Mesendoderm (in vitro differentiated cells): ENCODE measurements at regions not wholly inside any gene's neighbourhood (a gene's known extent, or its start where the extent isn't known, plus 50 kb on each side); places are given as distances from the start of the nearest gene placed in this dataset.
A peak's percentile ranks its signal among the peaks of the same experiment; 100 is the strongest.

Experiments
- DNase-seq: peaks from one replicate; pipeline ENCODE4 v3.0.0; 2013
- H2AK5ac ChIP-seq: 2 replicates; pipeline ENCODE4 v1.6.1; 2013; ENCODE audit warnings: low read length, inconsistent platforms
- H2BK120ac ChIP-seq: 2 replicates; pipeline ENCODE4 v1.6.1; 2013; ENCODE audit warnings: low read depth, mild to moderate bottlenecking, low read length, moderate library complexity, mixed read lengths
- H2BK15ac ChIP-seq: replicated peaks from 2 replicates; pipeline ENCODE4 v1.6.1; 2013; ENCODE audit warnings: low read depth, mild to moderate bottlenecking, moderate library complexity
- H2BK5ac ChIP-seq: 2 replicates; pipeline ENCODE4 v1.6.1; 2013; ENCODE audit warnings: low read length, inconsistent platforms
- H3K18ac ChIP-seq: 2 replicates; pipeline ENCODE4 v1.6.1; 2013; ENCODE audit warnings: mild to moderate bottlenecking, low read length, mixed read lengths
- H3K23ac ChIP-seq: one replicate; pipeline ENCODE4 v1.6.1; 2013; ENCODE audit warnings: low read length
- H3K27ac ChIP-seq: 2 replicates; pipeline ENCODE4 v1.5.1; 2013; ENCODE audit warnings: low read depth, mild to moderate bottlenecking, inconsistent platforms, low read length, moderate library complexity
- H3K27me3 ChIP-seq: 2 replicates; pipeline ENCODE4 v1.6.1; 2013; ENCODE audit warnings: low read length, control low read depth, mild to moderate bottlenecking, inconsistent platforms; ENCODE audit not compliant: insufficient read depth, poor library complexity
- H3K36me3 ChIP-seq: 2 replicates; pipeline ENCODE4 v1.6.1; 2013; ENCODE audit warnings: low read length, inconsistent platforms; ENCODE audit not compliant: control insufficient read depth, insufficient read depth
- H3K4ac ChIP-seq: one replicate; pipeline ENCODE4 v1.6.1; 2013; ENCODE audit warnings: low read depth, mild to moderate bottlenecking, low read length, moderate library complexity
- H3K4me1 ChIP-seq: 2 replicates; pipeline ENCODE4 v1.6.1; 2013; ENCODE audit warnings: low read depth, low read length, inconsistent platforms; ENCODE audit not compliant: control insufficient read depth
- H3K4me2 ChIP-seq: 2 replicates; pipeline ENCODE4 v1.6.1; 2013; ENCODE audit warnings: low read length
- H3K4me3 ChIP-seq: 2 replicates; pipeline ENCODE4 v1.5.1; 2013; ENCODE audit warnings: mild to moderate bottlenecking, low read length
- H3K56ac ChIP-seq: one replicate; pipeline ENCODE4 v1.6.1; 2013; ENCODE audit warnings: low read length
- H3K79me1 ChIP-seq: 2 replicates; pipeline ENCODE4 v1.6.1; 2013; ENCODE audit warnings: low read length, inconsistent platforms
- H3K79me2 ChIP-seq: 2 replicates; pipeline ENCODE4 v1.6.1; 2013; ENCODE audit warnings: mild to moderate bottlenecking, low read length; ENCODE audit not compliant: control insufficient read depth, insufficient read depth
- H3K9ac ChIP-seq: 2 replicates; pipeline ENCODE4 v1.6.1; 2013; ENCODE audit warnings: low read length, inconsistent platforms
- H4K5ac ChIP-seq: one replicate; pipeline ENCODE4 v1.6.1; 2013; ENCODE audit warnings: low read length
- H4K8ac ChIP-seq: one replicate; pipeline ENCODE4 v1.6.1; 2013; ENCODE audit warnings: low read depth, mild to moderate bottlenecking, control low read depth, low read length, moderate library complexity
- WGBS: extraction: QIAGEN DNeasy Blood & Tissue Kit; methylation state at CpG from one replicate; pipeline ENCODE4 v1.1.7; 2013; ENCODE audit warnings: low lambda C conversion rate, missing lambda C conversion rate; ENCODE audit not compliant: insufficient coverage; ENCODE audit errors: extremely low coverage; 5-methylcytosine and 5-hydroxymethylcytosine counted together

DNA sequence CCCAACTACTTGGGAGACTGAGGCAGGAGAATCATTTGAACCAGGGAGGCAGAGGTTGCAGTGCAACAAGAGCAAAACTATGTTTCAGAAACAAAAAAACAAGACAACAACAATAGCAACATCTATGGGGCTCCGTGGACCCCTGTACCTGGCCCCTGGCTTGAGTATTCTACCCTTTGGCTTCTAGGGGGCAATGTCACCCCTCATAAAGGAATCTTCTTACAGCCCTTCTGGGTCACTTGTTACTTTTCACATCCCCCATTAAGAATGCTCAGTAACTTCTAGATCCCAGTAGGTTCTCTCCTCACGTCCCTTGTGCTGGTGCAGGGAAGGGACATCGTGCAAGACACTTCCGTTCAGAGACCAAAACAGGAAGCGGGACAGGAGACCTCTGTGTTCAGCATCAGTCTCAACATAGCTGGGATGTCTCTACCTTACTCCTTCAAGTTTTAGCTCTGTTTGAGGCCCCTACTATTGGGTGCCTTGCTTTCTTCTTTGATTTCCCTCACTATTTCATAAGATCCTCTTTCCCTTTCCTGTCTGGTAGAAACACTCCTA, 218.1 kb upstream of the ARGLU1 start:
- no peak overlapping the region for H3K18ac ChIP-seq
- H3K4me3 ChIP-seq, result no peak overlapping the region
- H3K27me3 ChIP-seq, result no peaks in the 10 kb centered on the region
- H3K79me2 ChIP-seq, result no peaks in the 10 kb centered on the region
- no peaks in the 10 kb centered on the region for H3K4me1 ChIP-seq
- no peak overlapping the region for H3K4ac ChIP-seq
- H3K4me2 ChIP-seq, result no peak overlapping the region
- H2BK120ac ChIP-seq, result no peak overlapping the region
- H3K56ac ChIP-seq, result no peak overlapping the region
- H2BK15ac ChIP-seq, result no peak overlapping the region
- no peak overlapping the region for H3K27ac ChIP-seq
- H3K79me1 ChIP-seq, result no peaks in the 10 kb centered on the region
- no peak overlapping the region for H3K9ac ChIP-seq
- H4K5ac ChIP-seq, result no peak overlapping the region
- H3K36me3 ChIP-seq, result no peaks in the 10 kb centered on the region
- no peak overlapping the region for H4K8ac ChIP-seq
- H2BK5ac ChIP-seq, result no peak overlapping the region
- no peak overlapping the region for H3K23ac ChIP-seq
- no CpG with 5 or more reads among the region's 5 CpGs for WGBS
- DNase-seq, result no peak
- no peak overlapping the region for H2AK5ac ChIP-seq

DNA sequence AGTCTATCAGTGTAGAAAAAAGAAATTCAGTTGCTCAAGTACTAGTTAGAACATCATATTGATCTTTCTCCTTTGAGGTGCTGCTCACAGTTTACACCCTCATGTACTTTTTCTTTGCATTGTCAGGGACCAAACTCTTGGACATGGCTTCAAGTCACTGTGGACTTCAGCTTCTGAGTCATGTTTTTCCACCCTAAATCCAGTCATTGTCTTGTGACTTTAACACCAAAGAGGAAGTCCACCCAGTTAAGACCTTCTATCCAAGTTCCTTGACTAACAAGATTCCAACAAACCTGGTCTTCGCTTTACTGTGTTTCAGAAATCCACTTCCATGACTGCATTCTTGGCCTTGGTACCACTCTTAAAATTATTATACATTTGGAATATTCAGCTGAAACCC, 206.7 kb upstream of the ARGLU1 start:
- no CpG with 5 or more reads among the region's 1 CpG for WGBS
- Histone ChIP-seq H4K5ac (no peak overlapping the region), H3K56ac (no peak overlapping the region), H3K79me2 (no peaks in the 10 kb centered on the region), H3K79me1 (no peaks in the 10 kb centered on the region), H2AK5ac (no peak overlapping the region), H3K23ac (no peak overlapping the region), H2BK120ac (no peak overlapping the region), H3K9ac (no peak overlapping the region), H2BK15ac (no peak overlapping the region), H3K27me3 (no peaks in the 10 kb centered on the region), H3K27ac (no peak overlapping the region), H3K4me2 (no peak overlapping the region), H3K36me3 (no peaks in the 10 kb centered on the region), H2BK5ac (no peak overlapping the region), H3K4ac (no peak overlapping the region), H3K4me1 (no peaks in the 10 kb centered on the region), H3K4me3 (no peak overlapping the region), H3K18ac (no peak overlapping the region), H4K8ac (no peak overlapping the region)
- DNase-seq, result no peak

DNA sequence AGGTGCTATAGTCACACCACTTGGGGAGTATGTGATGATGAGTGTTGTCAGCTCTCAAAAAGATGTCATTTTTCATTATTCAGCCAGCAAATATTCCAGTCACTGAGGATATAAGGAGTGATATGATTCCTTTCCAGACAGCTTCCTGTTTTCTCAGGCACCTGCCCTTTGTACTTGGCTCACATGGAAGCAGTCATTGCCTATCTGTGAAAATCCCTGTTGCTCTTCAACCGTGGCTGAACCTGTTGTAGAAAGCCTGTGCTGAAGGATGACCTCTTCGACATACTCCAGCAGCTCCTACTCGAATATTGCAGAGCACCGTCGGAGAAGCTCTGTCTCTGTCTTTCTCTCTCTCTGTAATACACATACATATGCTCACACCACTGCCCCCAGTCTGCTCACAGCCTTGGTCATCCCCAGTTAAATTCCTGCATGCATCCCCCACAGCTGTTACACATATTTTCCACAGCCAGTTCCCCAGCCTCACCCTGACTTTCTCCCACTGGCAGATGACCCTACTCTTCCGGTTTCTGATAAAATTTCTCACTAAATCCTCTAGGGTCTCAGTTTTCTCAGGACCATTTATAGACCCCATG, 204.2 kb upstream of the ARGLU1 start:
- H3K27me3 ChIP-seq, result no peaks in the 10 kb centered on the region
- H3K56ac ChIP-seq, result no peak overlapping the region
- H4K8ac ChIP-seq, result no peak overlapping the region
- H3K4me1 ChIP-seq, result no peaks in the 10 kb centered on the region
- no peak overlapping the region for H2BK15ac ChIP-seq
- WGBS, result no CpG with 5 or more reads among the region's 6 CpGs
- no peak overlapping the region for H3K9ac ChIP-seq
- no peak overlapping the region for H2AK5ac ChIP-seq
- H3K23ac ChIP-seq, result no peak overlapping the region
- H3K4ac ChIP-seq, result no peak overlapping the region
- H2BK5ac ChIP-seq, result no peak overlapping the region
- no peak overlapping the region for H3K4me3 ChIP-seq
- no peaks in the 10 kb centered on the region for H3K36me3 ChIP-seq
- H2BK120ac ChIP-seq, result no peak overlapping the region
- no peak overlapping the region for H3K27ac ChIP-seq
- H3K79me1 ChIP-seq, result no peaks in the 10 kb centered on the region
- H3K79me2 ChIP-seq, result no peaks in the 10 kb centered on the region
- H4K5ac ChIP-seq, result no peak overlapping the region
- no peak overlapping the region for H3K18ac ChIP-seq
- DNase-seq, result peak; percentile 71
- H3K4me2 ChIP-seq, result no peak overlapping the region

DNA sequence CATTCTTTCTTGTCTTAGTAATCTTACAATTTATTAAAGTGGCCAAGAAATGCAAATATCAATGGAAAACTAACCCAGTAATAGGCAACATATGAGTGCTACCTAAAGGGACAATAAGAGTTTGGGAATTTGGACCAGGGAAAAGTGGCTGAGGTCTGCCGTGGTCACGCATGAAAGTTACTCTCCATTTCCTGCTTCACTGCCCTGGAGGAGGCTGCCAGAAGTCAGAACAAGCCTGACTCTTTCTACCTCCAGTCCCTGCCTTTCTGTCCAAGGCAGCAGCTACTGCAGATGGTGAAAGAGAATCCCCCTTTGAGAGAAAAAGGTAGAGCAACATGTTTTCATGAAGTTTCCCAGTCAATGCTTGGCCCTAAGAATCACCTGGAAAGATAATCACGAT, 201.1 kb upstream of the ARGLU1 start:
- Histone ChIP-seq H3K9ac (no peak overlapping the region), H3K79me2 (no peaks in the 10 kb centered on the region), H3K56ac (no peak overlapping the region), H2AK5ac (no peak overlapping the region), H4K8ac (no peak overlapping the region), H3K18ac (no peak overlapping the region), H3K36me3 (no peaks in the 10 kb centered on the region), H2BK5ac (no peak overlapping the region), H3K27ac (no peak overlapping the region), H3K23ac (no peak overlapping the region), H3K4ac (no peak overlapping the region), H2BK120ac (no peak overlapping the region), H3K4me2 (no peak overlapping the region), H4K5ac (no peak overlapping the region), H3K4me3 (no peak overlapping the region), H2BK15ac (no peak overlapping the region), H3K4me1 (no peaks in the 10 kb centered on the region), H3K27me3 (no peaks in the 10 kb centered on the region), H3K79me1 (no peaks in the 10 kb centered on the region)
- no CpG with 5 or more reads among the region's 3 CpGs for WGBS
- no peak for DNase-seq

DNA sequence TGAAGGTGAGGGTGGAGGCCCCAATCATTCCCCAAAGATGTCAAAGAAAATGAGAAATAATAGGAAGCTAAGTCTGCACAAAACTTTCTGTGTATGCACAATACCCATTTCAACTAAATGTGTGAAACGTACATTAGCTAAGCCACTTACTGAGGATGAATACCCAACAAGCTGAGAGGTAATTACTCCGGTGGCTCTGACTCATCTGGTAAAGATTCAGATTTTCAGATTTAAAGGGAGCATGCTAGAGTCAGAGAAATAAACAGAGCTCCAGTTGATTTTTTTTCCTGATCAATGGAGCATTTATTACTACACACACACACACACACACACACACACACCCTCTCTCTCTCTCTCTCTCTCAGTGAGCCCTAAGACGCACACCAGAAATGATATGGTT, 194.8 kb upstream of the ARGLU1 start:
- H3K4me1 ChIP-seq, result no peaks in the 10 kb centered on the region
- no peak overlapping the region for H3K9ac ChIP-seq
- no CpG with 5 or more reads among the region's 3 CpGs for WGBS
- H4K8ac ChIP-seq, result no peak overlapping the region
- no peaks in the 10 kb centered on the region for H3K27me3 ChIP-seq
- no peak for DNase-seq
- no peak overlapping the region for H3K4ac ChIP-seq
- H4K5ac ChIP-seq, result no peak overlapping the region
- no peaks in the 10 kb centered on the region for H3K79me2 ChIP-seq
- H2AK5ac ChIP-seq, result no peak overlapping the region
- no peak overlapping the region for H2BK15ac ChIP-seq
- H3K4me2 ChIP-seq, result no peak overlapping the region
- no peak overlapping the region for H2BK120ac ChIP-seq
- no peaks in the 10 kb centered on the region for H3K79me1 ChIP-seq
- no peak overlapping the region for H3K4me3 ChIP-seq
- no peak overlapping the region for H3K27ac ChIP-seq
- H3K36me3 ChIP-seq, result no peaks in the 10 kb centered on the region
- H3K56ac ChIP-seq, result no peak overlapping the region
- H3K23ac ChIP-seq, result no peak overlapping the region
- no peak overlapping the region for H3K18ac ChIP-seq
- H2BK5ac ChIP-seq, result no peak overlapping the region

DNA sequence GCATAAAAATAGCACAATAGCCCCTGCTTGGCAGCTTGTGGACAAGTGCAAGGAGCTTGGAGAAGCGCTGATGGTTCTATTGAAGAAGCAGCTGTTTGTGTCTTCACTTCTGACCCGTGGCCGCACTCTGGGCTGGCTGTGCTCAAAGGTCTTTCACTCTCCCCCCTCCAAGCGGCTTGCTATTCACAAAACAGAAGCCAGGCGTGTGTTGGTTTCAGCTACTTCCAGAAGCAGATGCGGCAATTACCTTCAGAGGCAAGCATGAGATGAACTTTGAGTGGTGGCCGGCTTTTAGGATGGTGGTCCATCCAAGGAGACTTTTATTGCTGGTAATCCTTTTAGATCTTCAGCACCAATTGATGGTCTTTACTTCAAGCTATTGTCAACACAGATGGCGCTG, 188.5 kb upstream of the ARGLU1 start:
- H2BK15ac ChIP-seq, result no peak overlapping the region
- H3K9ac ChIP-seq, result no peak overlapping the region
- no peak overlapping the region for H3K27ac ChIP-seq
- no peak overlapping the region for H2BK5ac ChIP-seq
- no peak overlapping the region for H3K56ac ChIP-seq
- no CpG with 5 or more reads among the region's 8 CpGs for WGBS
- H3K4me2 ChIP-seq, result no peak overlapping the region
- H3K4me1 ChIP-seq, result no peaks in the 10 kb centered on the region
- H3K79me1 ChIP-seq, result no peaks in the 10 kb centered on the region
- no peaks in the 10 kb centered on the region for H3K36me3 ChIP-seq
- no peaks in the 10 kb centered on the region for H3K27me3 ChIP-seq
- no peak for DNase-seq
- H3K18ac ChIP-seq, result no peak overlapping the region
- H3K79me2 ChIP-seq, result no peaks in the 10 kb centered on the region
- no peak overlapping the region for H4K8ac ChIP-seq
- H3K4ac ChIP-seq, result no peak overlapping the region
- no peak overlapping the region for H2BK120ac ChIP-seq
- H3K23ac ChIP-seq, result no peak overlapping the region
- no peak overlapping the region for H2AK5ac ChIP-seq
- H4K5ac ChIP-seq, result no peak overlapping the region
- no peak overlapping the region for H3K4me3 ChIP-seq
